ENCODE measurements at regions not wholly inside any gene's neighbourhood (a gene's known extent, or its start where the extent isn't known, plus 50 kb on each side); places are given as distances from the start of the nearest gene placed in this dataset.

GRCh38 chr9:36728651-36729520 is 156.2 kb downstream of the MELK start:
- DNase-seq = peak; percentile 89

DNA sequence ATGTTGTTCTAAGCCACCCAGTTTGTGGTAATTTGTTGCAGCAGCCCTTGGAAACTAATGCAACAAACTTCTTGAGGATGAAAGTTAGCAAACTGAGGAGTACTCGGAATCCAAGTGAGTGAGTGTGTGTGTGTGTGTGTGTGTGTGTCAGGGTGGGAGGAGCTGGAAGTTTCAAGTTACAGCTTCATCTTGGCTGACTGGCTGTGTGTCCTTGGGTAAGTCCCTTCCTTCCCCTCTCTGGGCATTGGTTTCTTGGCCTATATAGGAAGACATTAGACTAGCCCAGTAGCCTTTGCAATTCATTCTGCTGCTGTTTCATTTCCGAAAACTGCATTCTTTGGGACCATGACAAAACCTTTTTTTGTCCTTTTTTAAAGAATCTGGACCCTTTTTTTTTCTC is 157.2 kb downstream of the MELK start:
- no peak for DNase-seq

- no peak for DNase-seq
These were observed 157.7 kb downstream of the MELK start for GRCh38 chr9:36730414-36730813.

GRCh38 chr9:36731068-36731956 is 158.6 kb downstream of the MELK start:
- DNase-seq = no peak

DNA sequence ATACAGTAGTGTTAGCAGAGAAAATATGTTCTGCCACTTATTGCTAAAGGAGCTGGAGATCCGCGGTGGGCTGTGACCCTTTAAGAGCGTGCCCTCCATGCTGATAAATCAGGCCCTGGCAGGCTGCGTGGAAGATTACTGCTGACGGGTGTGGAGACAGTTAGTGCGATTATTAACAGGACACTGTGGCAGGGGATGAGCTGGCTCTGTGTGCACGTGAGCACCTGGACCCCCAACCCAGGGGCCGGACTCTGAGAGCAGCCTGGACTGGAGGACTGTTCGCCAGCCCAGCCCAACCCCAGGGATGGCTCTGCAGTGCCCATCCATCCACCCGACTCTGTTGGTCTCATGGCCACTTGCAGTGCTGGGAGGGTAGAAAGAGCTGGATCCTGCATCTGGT is 162.0 kb downstream of the MELK start:
- DNase-seq = no peak

DNA sequence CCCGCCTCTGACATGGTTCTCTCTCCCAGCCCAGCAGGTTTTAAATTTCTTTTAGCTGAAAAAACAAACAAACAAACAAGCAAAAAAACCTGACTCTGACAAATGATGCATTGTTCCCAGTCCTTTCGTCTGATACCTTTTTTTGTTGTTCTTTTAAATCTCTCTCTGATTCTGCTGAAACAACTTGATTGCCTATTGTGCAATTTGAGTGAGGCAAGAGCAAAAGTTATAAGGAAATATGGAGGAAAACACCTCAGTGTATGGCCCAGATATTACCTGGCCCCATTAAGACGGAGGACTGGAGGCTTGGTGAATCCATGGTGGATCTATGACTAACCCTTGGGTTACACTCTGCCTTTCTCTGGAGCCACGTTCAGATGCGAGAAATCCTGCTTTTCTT is 164.0 kb downstream of the MELK start:
- DNase-seq = no peak

DNA sequence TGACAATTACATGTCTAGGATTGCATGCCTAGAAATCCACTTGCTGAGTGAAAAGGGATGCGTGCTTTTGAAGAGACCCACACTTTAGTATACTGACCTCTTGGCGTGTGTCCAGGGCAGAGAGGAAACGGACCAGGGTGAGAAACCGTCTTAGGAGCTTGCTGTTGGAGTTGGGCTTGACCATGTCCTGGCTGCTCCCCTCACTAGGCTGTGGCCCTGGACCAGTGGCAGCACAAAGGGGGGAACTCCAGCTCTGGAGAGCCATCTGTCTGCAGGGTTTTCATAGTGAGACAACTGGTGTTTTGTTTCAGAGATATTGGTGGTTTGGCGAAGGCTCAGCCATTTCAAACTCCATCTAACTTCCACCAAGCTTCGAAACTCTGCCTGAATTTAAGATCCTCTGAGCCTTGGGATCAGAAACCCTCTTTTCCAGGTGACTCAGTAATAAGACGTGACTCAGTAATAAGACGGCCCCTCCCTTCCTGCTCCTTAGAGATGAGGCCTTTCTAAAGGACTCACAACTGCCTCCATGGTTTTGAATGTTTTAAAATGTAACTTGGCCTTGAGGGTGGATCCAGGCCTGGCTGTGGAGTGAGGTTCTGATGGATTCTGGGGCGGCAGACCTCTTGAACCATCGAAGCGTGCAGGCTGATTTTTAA is 165.8 kb downstream of the MELK start:
- peak; percentile 6 for DNase-seq

- DNase-seq = no peak
These were observed 166.8 kb downstream of the MELK start for GRCh38 chr9:36739373-36740116.

GRCh38 chr9:36742264-36742663 is 169.6 kb downstream of the MELK start:
- DNase-seq = no peak

DNA sequence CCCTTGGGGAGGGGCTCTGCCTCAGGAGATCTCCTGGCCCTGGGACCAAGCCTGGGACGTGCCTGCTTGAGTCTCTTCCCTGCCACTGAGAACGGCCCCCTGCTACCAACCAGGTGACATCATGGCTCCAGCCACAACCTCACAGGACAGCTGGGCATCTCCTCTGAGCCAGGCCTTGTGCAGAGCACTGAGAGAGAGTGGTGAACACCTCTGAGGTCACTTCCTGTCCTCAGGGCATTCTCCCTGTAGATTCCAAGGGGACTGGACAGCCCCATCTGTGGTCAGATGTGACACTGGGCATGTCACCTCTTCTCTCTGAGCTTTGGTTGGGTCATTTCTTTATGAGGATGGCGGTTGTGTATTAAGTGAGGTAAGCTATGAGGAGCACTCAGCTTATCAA is 172.0 kb downstream of the MELK start:
- DNase-seq = no peak

DNA sequence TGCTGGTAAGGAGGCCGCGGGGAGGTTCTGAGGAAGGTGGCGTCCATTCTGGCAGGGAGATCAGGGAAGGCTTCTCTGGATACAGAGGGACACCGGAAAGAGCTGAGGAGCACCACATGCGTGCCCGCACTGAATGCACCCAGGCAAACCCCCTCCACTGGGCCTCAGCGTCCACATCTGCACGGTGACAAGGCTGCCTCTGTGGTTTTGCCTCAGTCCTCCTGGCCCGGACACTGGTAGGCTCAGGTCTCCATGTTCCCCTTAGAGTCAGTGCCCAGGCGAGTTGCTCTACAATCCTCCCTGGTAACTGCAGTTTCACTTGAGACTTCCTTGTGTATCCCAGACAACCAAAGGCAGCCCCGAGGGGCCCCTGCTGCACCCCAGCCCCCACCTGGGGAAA is 173.3 kb downstream of the MELK start:
- DNase-seq = no peak

DNA sequence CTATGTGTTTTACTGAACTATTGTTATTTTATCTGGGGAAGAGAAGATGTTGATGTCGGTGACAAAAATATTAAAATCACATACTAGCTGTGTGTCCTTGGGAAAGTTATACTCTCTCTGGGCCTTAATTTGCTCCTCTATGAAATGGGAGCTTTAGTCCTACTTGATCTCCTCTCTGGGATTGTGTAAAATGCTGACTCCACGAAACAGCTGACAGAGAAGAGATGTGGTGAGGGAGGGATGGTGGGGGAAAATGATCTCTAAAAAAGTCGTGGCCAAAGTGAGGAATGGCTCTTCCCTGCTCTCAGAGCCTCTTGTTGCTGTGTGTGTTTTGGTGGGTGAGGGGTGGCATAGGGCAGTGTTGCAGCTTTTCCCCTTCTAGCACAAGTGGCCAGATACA is 173.7 kb downstream of the MELK start:
- no peak for DNase-seq

- peak; percentile 75 for DNase-seq
These were observed 175.7 kb downstream of the MELK start for GRCh38 chr9:36748322-36748899.

DNA sequence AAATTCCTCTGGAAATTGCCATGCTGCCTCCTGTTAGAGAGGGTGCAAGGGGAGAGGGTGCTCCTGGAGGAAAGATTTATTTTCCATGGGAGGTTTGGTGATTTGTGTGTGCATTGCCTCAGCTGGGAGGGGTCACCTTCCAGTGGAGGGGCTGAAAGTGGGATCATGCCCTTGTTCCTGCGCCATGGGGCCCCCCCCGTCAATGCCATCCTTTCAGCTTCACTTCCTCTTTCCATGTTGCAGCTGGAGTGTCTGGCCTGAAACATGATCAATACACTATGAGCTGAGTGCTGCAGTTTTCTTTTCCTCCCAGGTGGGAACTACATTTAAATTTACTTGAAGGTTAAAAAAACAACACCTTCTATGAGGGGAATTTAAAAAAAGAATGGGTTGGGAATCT is 176.8 kb downstream of the MELK start:
- DNase-seq = no peak

DNA sequence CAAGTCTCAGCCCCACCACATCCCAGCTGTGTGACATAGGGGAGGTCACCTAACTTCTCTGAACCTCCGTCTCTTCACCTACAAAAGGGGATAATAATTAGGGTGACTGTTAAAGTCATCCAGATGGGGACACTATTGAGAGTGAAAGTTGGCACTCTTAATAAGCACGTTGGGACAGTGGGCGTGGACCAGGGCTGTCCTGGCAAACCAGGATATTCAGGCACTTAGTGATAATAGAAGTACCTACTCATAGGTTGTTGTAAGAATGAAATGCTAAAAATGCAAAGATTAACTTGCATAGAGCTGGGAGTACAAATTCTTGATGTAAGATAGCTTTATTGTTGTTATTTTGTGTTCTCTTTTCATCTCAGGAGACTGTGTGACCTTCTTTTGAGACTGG is 177.9 kb downstream of the MELK start:
- no peak for DNase-seq

DNA sequence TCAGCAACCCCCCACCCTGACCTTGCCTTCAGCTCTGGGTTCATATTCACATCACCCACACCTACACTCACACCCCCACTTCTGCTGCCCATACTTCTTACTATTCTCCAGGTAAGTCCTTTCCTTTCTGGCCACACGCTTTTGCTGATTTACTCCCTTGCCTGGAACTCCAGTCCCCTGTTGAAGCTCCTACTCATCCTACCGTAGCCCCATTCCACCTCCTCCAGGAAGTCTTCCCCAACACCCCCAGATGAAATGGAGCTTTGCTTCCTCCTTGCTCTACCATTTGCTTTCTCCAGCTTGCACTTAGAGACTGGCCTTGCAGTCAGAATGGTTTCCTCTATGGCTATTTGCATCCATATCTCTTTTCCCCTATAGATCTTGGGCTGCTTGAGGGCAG is 182.3 kb downstream of the MELK start:
- no peak for DNase-seq

DNA sequence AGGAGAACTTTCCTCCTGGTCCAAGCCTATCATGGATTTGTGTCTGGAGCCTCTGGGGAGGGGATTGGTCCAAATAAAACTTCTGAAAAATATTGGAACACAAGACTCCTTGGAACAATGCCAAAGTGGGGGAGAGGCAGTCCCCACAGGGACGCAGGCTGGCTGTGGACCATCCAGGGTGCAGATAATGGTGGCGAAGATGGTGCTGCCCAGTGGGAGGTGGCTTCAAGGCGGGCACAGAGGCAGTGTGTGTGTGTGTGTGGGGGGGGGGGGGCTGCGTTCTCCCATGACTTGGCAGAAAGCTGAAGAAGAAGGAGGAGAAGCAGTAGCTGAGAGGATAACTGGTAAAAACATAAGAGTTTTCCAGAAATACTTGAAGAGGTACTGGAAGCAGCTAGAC is 186.4 kb downstream of the MELK start:
- DNase-seq = no peak

- no peak for DNase-seq
These were observed 187.3 kb downstream of the MELK start for GRCh38 chr9:36759976-36760375.

- no peak for DNase-seq
These were observed 188.1 kb downstream of the MELK start for GRCh38 chr9:36760667-36761420.

GRCh38 chr9:36762958-36763357 is 190.3 kb downstream of the MELK start:
- DNase-seq = no peak

GRCh38 chr9:36763778-36764177 is 191.1 kb downstream of the MELK start:
- no peak for DNase-seq
